ENCODE measurements at regions not wholly inside any gene's neighbourhood (a gene's known extent, or its start where the extent isn't known, plus 50 kb on each side); places are given as distances from the start of the nearest gene placed in this dataset.

DNA sequence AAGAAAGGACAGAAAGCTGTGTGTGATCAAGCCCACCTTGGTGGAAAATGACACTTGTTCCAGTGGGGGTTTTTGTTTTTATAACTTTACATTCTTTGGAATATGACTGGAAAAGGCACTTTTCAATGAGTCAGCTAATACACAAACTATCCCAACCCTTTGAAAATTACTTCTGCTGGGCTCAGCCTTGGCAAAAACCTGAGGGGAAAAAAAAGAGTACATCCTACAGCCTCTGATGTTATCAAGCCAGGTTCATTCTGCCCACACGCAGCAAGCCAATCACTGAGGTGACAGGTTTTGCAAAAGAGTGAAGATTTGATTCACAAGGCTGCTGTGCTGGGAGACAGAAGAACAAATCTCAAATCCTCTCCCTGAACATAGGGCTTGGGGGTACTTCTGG lies 484.5 kb upstream of the ERCC4 start:
- TF ChIP-seq, protein P1, sequence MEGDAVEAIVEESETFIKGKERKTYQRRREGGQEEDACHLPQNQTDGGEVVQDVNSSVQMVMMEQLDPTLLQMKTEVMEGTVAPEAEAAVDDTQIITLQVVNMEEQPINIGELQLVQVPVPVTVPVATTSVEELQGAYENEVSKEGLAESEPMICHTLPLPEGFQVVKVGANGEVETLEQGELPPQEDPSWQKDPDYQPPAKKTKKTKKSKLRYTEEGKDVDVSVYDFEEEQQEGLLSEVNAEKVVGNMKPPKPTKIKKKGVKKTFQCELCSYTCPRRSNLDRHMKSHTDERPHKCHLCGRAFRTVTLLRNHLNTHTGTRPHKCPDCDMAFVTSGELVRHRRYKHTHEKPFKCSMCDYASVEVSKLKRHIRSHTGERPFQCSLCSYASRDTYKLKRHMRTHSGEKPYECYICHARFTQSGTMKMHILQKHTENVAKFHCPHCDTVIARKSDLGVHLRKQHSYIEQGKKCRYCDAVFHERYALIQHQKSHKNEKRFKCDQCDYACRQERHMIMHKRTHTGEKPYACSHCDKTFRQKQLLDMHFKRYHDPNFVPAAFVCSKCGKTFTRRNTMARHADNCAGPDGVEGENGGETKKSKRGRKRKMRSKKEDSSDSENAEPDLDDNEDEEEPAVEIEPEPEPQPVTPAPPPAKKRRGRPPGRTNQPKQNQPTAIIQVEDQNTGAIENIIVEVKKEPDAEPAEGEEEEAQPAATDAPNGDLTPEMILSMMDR (IDR thresholded peaks at IDR 0.05): no peak
- no peak for TF ChIP-seq ZFX (IDR thresholded peaks at IDR 0.05; ENCODE audit: borderline replicate concordance)

All from 22Rv1 (cell line).